Right lobe of liver (tissue), 6 donors: ENCODE measurements at regions not wholly inside any gene's neighbourhood (a gene's known extent, or its start where the extent isn't known, plus 50 kb on each side); places are given as distances from the start of the nearest gene placed in this dataset.
A peak's percentile ranks its signal among the peaks of the same experiment; 100 is the strongest.

Source experiments
- ATAC-seq, 4 donors: fragments of 200-7000 bp; cut with Tn5 transposase; one replicate each; pipeline ENCODE4 v1.9.1; 2020; ENCODE audit warnings: mild to moderate bottlenecking in 4 of 4, moderate library complexity in 4 of 4
- DNase-seq, 3 donors: peaks; one replicate each; pipeline ENCODE4 v3.0.0-alpha.2; 2020
- H3K27ac ChIP-seq, 3 donors: fragments of 200-600 bp; one replicate each; pipeline ENCODE4 v1.8.0; 2022
- H3K27me3 ChIP-seq, 2 donors: fragments of 200-600 bp; one replicate each; pipeline ENCODE4 v1.8.0; 2022
- H3K36me3 ChIP-seq, 4 donors: fragments of 200-600 bp; sonication (generic) in 1 of 4; one replicate each; pipeline versions ENCODE4 v1.5.1 to v1.8.0; 2017 to 2022; ENCODE audit warnings: control low read depth in 1 of 4
- H3K4me1 ChIP-seq, 4 donors: fragments of 200-600 bp; sonication (generic) in 1 of 4; one replicate each; pipeline versions ENCODE4 v1.5.1 to v1.8.0; 2017 to 2022; ENCODE audit warnings: control low read depth in 1 of 4
- H3K4me3 ChIP-seq, 3 donors: fragments of 200-600 bp; one replicate each; pipeline ENCODE4 v1.8.0; 2022
- H3K9me3 ChIP-seq, 4 donors: fragments of 200-600 bp; sonication (generic) in 1 of 4; one replicate each; pipeline versions ENCODE4 v1.5.1 to v1.8.0; 2017 to 2022; ENCODE audit warnings: control low read depth in 1 of 4
- POLR2A ChIP-seq: fragments of 450-650 bp; IDR thresholded peaks from one replicate; pipeline ENCODE4 v1.6.1; 2017; ENCODE audit warnings: antibody characterized with exemption, mild to moderate bottlenecking
- WGBS: methylation state at CpG from one replicate; pipeline ENCODE4 v1.1.6; 2018; ENCODE audit warnings: low coverage, low lambda C conversion rate; ENCODE audit not compliant: insufficient coverage; ENCODE audit errors: missing lambda C conversion rate; 5-methylcytosine and 5-hydroxymethylcytosine counted together
- intact Hi-C, 2 donors: fragments of 100-400 bp; cut with DNase I; formaldehyde crosslinking; loops; one replicate each; pipeline versions ENCODE4 v1.11.2 to v1.14.1; 2022
- TF ChIP-seq, protein P1 (sequence below), 4 donors: fragments of 200-600 bp in 3 of 4; fragments of 450-650 bp in 1 of 4; IDR thresholded peaks; one replicate each; pipeline versions ENCODE4 v1.5.1 to v1.8.0; 2016 to 2022; ENCODE audit warnings: antibody characterized with exemption in 4 of 4, mild to moderate bottlenecking in 2 of 4
- donor health status: DM: no; HTN: yes; CAD: no.
- donor health status: DM: no; HTN: no; CAD: no.
- donor health status: DM: no; HTN: no; CAD: no.
- donor health status: DM: no; HTN: yes; CAD: no.
- donor health status: DM: no; HTN: yes; CAD: no.

DNA sequence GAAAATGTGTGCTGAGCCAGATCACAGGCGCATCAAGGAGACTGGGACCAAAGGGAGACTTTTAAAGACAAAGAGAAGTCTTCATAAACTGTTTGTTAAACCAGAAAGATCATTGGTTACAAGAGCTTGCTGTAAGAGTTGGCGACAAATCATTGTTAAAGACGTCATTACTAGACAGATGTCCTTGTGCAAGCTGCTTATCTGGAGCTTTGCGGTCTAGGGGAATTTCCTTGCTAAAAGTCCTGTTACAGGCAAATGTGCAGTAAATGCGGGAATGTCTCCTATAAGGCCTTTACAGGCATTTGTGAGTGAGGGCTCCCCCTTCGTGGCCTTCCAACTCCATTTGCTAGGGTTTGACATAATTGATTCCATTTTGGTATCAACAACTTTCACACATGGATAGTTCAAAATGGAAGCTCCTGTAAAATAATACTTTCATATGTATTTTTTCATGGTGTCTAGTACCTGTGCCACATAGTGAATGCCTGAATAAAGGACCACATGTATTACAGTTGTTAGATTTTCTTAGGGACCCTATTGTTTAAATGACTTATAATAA is 362.4 kb downstream of the UTRN start:
- H3K27me3 ChIP-seq: no peaks in the 10 kb centered on the region
- H3K36me3 ChIP-seq: no peaks in the 10 kb centered on the region
- no peak for DNase-seq
- peaks cover 0 to 20% (median 5%) of the 10 kb centered on the region in 4 donors for H3K4me1 ChIP-seq
- peak overlapping the region in 2 of 3 donors; percentile 69 to 83 for H3K27ac ChIP-seq
- no peak overlapping the region for H3K4me3 ChIP-seq
- no peaks in the 10 kb centered on the region for H3K9me3 ChIP-seq
- WGBS: 69% methylated on average over 5 of the region's 6 CpGs
- ATAC-seq: peak in 2 of 4 donors; percentile 19 to 21
- intact Hi-C loops: no loop called here
- TF ChIP-seq POLR2A: no peak
- TF ChIP-seq, protein P1, sequence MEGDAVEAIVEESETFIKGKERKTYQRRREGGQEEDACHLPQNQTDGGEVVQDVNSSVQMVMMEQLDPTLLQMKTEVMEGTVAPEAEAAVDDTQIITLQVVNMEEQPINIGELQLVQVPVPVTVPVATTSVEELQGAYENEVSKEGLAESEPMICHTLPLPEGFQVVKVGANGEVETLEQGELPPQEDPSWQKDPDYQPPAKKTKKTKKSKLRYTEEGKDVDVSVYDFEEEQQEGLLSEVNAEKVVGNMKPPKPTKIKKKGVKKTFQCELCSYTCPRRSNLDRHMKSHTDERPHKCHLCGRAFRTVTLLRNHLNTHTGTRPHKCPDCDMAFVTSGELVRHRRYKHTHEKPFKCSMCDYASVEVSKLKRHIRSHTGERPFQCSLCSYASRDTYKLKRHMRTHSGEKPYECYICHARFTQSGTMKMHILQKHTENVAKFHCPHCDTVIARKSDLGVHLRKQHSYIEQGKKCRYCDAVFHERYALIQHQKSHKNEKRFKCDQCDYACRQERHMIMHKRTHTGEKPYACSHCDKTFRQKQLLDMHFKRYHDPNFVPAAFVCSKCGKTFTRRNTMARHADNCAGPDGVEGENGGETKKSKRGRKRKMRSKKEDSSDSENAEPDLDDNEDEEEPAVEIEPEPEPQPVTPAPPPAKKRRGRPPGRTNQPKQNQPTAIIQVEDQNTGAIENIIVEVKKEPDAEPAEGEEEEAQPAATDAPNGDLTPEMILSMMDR (IDR thresholded peaks at IDR 0.05): no peak

DNA sequence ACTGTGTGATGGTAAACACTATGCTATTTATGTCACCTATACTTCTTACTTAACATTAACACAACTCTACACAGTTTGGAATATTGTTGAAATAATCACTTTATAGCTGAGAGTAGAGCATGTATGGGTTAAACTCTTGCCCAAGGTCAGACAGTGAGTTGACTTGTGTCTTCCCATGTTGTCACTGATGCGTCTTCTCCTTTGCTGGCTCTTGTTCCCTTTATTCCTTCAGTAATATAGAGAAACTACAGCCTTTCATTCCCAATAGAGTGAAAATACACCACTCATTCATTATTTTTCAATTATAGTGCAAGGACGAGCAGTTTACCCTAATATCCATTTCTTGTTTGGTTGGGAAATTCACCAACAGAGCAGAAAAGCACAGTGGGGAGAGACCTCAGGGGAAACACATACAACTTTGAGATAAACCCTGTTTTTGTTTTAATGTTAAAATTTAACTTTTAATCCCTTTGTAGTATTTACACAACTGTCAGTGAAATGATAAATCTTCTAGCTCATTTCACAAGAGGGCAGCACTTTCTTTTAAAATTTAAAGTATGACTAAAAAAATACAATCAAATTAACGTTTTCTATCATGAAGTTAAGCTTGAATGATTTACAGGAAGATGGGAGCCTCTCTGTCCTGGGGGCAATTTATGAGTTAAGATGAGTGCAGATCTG is 363.0 kb downstream of the UTRN start:
- TF ChIP-seq, protein P1 (IDR thresholded peaks at IDR 0.05): peak in 3 of 4 donors; percentile 27 to 48 (median 38)
- TF ChIP-seq POLR2A: no peak

DNA sequence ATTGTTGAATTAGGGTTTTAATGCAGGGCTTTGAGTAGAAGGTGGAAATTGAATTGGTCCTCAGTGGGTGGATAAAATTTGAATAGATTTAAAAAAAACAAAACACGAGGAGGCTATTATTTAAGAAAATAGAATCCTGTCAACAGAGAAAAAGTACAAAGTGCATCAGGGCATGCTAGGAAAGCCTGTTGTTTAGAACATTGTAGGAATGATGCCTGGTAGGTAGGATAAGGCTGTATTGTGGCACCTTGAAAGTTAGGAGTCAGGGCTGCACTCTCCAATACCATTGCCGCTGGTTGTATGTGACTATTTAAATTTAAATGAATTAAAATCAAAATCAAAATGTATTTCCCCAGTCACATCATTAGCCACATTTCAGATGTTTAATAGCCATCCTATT is 363.9 kb downstream of the UTRN start:
- H3K27me3 ChIP-seq: no peaks in the 10 kb centered on the region
- TF ChIP-seq, protein P1 (IDR thresholded peaks at IDR 0.05): no peak
- TF ChIP-seq POLR2A: no peak
- intact Hi-C loops: no loop called here
- H3K4me3 ChIP-seq: no peak overlapping the region
- H3K9me3 ChIP-seq: no peaks in the 10 kb centered on the region
- peak overlapping the region in 2 of 3 donors; percentile 69 to 83 for H3K27ac ChIP-seq
- H3K36me3 ChIP-seq: no peaks in the 10 kb centered on the region
- DNase-seq (no peak), ATAC-seq (peak; percentile 51 to 77 (median 64))
- 54% methylated on average over 2 of the region's 2 CpGs for WGBS
- peaks cover 0 to 20% (median 5%) of the 10 kb centered on the region in 4 donors for H3K4me1 ChIP-seq

More for the DNA sequence above, 363.0 kb downstream of the UTRN start:
- no peaks in the 10 kb centered on the region for H3K36me3 ChIP-seq
- no peaks in the 10 kb centered on the region for H3K27me3 ChIP-seq
- peak overlapping the region in 2 of 3 donors; percentile 5 to 11 for H3K4me3 ChIP-seq
- WGBS: 17% methylated on average over 3 of the region's 3 CpGs
- ATAC-seq (peak; percentile 86 to 92 (median 89)), DNase-seq (no peak)
- intact Hi-C loops: no loop called here
- H3K9me3 ChIP-seq: no peaks in the 10 kb centered on the region
- peak overlapping the region in 2 of 3 donors; percentile 69 to 83 for H3K27ac ChIP-seq
- peaks cover 0 to 20% (median 5%) of the 10 kb centered on the region in 4 donors for H3K4me1 ChIP-seq

DNA sequence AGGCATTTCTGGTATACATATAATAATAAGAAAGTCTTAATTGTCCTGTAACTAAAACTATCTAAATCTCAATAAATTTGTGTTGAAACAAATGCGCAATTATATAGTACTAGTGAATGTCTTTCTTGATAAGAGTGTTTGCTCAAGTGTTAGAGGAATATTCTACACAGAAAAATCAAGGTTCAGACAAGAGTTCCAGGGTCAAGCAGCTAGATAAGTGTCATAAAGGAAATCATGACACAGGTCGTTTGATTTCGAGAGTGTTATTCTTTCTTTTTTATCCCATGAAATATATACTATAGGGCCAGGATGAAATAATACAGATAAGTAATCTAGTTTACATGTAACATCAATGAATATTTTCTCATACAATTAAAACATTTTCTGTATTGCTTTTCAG is 366.1 kb downstream of the UTRN start:
- Histone ChIP-seq H3K27me3 (no peaks in the 10 kb centered on the region), H3K4me1 (peaks cover 0 to 20% (median 5%) of the 10 kb centered on the region in 4 donors), H3K36me3 (no peaks in the 10 kb centered on the region), H3K27ac (no peak overlapping the region), H3K4me3 (no peak overlapping the region), H3K9me3 (no peaks in the 10 kb centered on the region)
- ATAC-seq (no peak), DNase-seq (no peak)
- WGBS: 88% methylated on average over 3 of the region's 3 CpGs
- TF ChIP-seq, protein P1 (IDR thresholded peaks at IDR 0.05): no peak
- TF ChIP-seq POLR2A: no peak
- intact Hi-C loops: no loop called here
